OCI-LY1 (cell line): ENCODE measurements at regions not wholly inside any gene's neighbourhood (a gene's known extent, or its start where the extent isn't known, plus 50 kb on each side); places are given as distances from the start of the nearest gene placed in this dataset.

Experiments used
- H2AFZ ChIP-seq: fragments of 200-600 bp; sonication (generic), shearing (Covaris generic); 2 replicates; pipeline ENCODE4 v1.6.0; 2014; ENCODE audit warnings: antibody characterized with exemption, mild to moderate bottlenecking, low read length
- H3F3A ChIP-seq: fragments of 200-600 bp; sonication (generic), shearing (Covaris generic); 2 replicates; pipeline ENCODE4 v1.6.0; 2014; ENCODE audit warnings: mild to moderate bottlenecking, antibody characterized with exemption, low read length, moderate library complexity; ENCODE audit not compliant: insufficient read depth
- H3K27ac ChIP-seq: fragments of 200-600 bp; sonication (generic); 2 replicates; pipeline ENCODE4 v1.5.1; 2014; ENCODE audit warnings: low read length, mixed run types, mild to moderate bottlenecking, low read depth; ENCODE audit not compliant: poor library complexity, severe bottlenecking
- H3K27me3 ChIP-seq: fragments of 200-600 bp; sonication (generic); 2 replicates; pipeline ENCODE4 v1.6.0; 2014; ENCODE audit warnings: antibody characterized with exemption, mild to moderate bottlenecking, low read length, moderate library complexity; ENCODE audit not compliant: insufficient read depth
- H3K36me3 ChIP-seq: fragments of 200-600 bp; sonication (generic); 2 replicates; pipeline ENCODE4 v1.6.1; 2014; ENCODE audit warnings: mild to moderate bottlenecking, antibody characterized with exemption, low read length, moderate library complexity, mixed read lengths; ENCODE audit not compliant: insufficient read depth
- H3K4me1 ChIP-seq: fragments of 200-600 bp; sonication (generic); 2 replicates; pipeline ENCODE4 v1.5.1; 2014; ENCODE audit warnings: mild to moderate bottlenecking, low read length, moderate library complexity; ENCODE audit not compliant: insufficient read depth, severe bottlenecking
- H3K4me2 ChIP-seq: fragments of 200-600 bp; sonication (generic), shearing (Covaris generic); 2 replicates; pipeline ENCODE4 v1.6.1; 2014; ENCODE audit warnings: low read length
- H3K4me3 ChIP-seq: fragments of 200-600 bp; sonication (generic); 2 replicates; pipeline ENCODE4 v1.5.1; 2014; ENCODE audit warnings: low read length, low read depth, mild to moderate bottlenecking, mixed read lengths; ENCODE audit not compliant: poor library complexity, severe bottlenecking
- H3K79me2 ChIP-seq: fragments of 200-600 bp; shearing (Covaris generic); 2 replicates; pipeline ENCODE4 v1.6.1; 2016; ENCODE audit warnings: mixed run types, low read length, mixed read lengths; ENCODE audit not compliant: insufficient read depth
- H3K9ac ChIP-seq: fragments of 200-600 bp; sonication (generic), shearing (Covaris generic); 2 replicates; pipeline ENCODE4 v1.6.1; 2014; ENCODE audit warnings: mild to moderate bottlenecking, low read length, mixed read lengths
- H3K9me2 ChIP-seq: fragments of 200-600 bp; sonication (generic), shearing (Covaris generic); 2 replicates; pipeline ENCODE4 v1.6.1; 2014; ENCODE audit warnings: low read depth, mild to moderate bottlenecking, low read length, mixed read lengths
- H3K9me3 ChIP-seq: fragments of 200-600 bp; shearing (Covaris generic); 2 replicates; pipeline ENCODE4 v1.6.1; 2014; ENCODE audit warnings: low read length, mixed read lengths
- H4K20me1 ChIP-seq: fragments of 200-600 bp; sonication (generic), shearing (Covaris generic); 2 replicates; pipeline ENCODE4 v1.6.0; 2016; ENCODE audit warnings: mild to moderate bottlenecking, low read length; ENCODE audit not compliant: insufficient read depth
- EZH2 ChIP-seq: fragments of 200-600 bp; sonication (generic), shearing (Covaris generic); IDR thresholded peaks from 2 replicates; pipeline ENCODE4 v1.8.0; 2017; ENCODE audit warnings: borderline replicate concordance, mixed run types, mild to moderate bottlenecking, antibody characterized with exemption, low read length, moderate library complexity, mixed read lengths
- TF ChIP-seq, protein P1 (sequence below): fragments of 200-600 bp; sonication (generic), shearing (Covaris generic); IDR thresholded peaks from 2 replicates; pipeline ENCODE4 v1.5.1; 2017; ENCODE audit warnings: mild to moderate bottlenecking, antibody characterized with exemption, low read length, moderate library complexity, mixed read lengths

DNA sequence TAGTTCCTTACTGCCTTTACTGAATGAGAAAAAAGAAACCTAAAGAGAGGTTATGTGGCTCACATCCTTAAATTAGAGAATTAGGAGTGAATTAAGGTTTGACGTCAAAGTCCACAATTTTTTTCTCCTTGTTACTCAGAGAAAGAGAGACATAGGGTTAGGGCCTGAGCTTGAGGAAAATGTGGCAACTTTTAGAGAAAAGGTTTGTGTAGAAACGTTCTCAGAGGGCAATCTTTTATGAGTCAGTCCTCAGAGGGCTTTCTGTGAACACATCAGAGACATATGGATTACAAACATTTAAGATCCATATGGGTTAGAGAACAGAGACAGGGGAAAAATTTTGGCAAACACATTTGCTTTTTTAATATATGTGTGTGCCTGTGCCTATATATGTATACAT lies 242.8 kb downstream of the TGFB2 start:
- no peak overlapping the region for H3K4me3 ChIP-seq
- TF ChIP-seq, protein P1, sequence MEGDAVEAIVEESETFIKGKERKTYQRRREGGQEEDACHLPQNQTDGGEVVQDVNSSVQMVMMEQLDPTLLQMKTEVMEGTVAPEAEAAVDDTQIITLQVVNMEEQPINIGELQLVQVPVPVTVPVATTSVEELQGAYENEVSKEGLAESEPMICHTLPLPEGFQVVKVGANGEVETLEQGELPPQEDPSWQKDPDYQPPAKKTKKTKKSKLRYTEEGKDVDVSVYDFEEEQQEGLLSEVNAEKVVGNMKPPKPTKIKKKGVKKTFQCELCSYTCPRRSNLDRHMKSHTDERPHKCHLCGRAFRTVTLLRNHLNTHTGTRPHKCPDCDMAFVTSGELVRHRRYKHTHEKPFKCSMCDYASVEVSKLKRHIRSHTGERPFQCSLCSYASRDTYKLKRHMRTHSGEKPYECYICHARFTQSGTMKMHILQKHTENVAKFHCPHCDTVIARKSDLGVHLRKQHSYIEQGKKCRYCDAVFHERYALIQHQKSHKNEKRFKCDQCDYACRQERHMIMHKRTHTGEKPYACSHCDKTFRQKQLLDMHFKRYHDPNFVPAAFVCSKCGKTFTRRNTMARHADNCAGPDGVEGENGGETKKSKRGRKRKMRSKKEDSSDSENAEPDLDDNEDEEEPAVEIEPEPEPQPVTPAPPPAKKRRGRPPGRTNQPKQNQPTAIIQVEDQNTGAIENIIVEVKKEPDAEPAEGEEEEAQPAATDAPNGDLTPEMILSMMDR = no peak
- TF ChIP-seq EZH2 = no peak
- H3K27me3 ChIP-seq = no peaks in the 10 kb centered on the region
- no peaks in the 10 kb centered on the region for H3K9me2 ChIP-seq
- no peak overlapping the region for H3K27ac ChIP-seq
- H3K79me2 ChIP-seq = no peaks in the 10 kb centered on the region
- no peaks in the 10 kb centered on the region for H4K20me1 ChIP-seq
- H3K4me2 ChIP-seq = no peak overlapping the region
- H3F3A ChIP-seq = no peaks in the 10 kb centered on the region
- no peaks in the 10 kb centered on the region for H3K36me3 ChIP-seq
- no peak overlapping the region for H2AFZ ChIP-seq
- no peak overlapping the region for H3K9ac ChIP-seq
- no peaks in the 10 kb centered on the region for H3K4me1 ChIP-seq
- H3K9me3 ChIP-seq = no peaks in the 10 kb centered on the region

DNA sequence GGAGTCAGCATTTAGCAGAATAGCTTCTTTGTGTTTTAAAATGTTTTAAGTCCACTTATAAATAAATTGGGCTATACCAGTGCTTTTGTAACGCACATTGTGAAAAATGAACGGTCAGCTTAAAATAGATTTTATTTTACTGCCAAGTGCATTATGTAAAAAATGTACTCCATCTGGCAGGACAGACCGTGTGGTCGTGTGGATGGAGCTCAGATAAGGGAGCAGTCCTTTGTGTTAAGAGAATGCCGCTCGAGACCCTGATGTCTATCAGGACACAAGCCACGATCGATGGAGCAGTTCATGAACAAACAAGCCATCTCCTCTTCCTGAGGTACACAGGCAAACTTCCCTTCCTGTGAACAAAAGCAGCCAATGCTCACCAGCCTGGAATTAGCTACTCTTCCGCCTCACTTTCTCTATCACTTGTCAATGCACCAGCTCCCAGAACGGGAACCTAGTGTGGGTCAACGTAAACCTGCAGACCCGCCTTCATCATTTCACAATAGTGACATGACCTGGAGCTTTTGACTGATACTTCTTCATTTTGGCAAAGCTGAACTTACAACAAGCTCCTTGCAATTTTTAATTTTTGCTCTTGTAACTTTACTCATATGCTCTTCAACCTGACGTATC lies 243.5 kb downstream of the TGFB2 start:
- no peaks in the 10 kb centered on the region for H4K20me1 ChIP-seq
- no peaks in the 10 kb centered on the region for H3K79me2 ChIP-seq
- H3K4me2 ChIP-seq = no peak overlapping the region
- H3K36me3 ChIP-seq = no peaks in the 10 kb centered on the region
- H3K4me1 ChIP-seq = no peaks in the 10 kb centered on the region
- H3K4me3 ChIP-seq = no peak overlapping the region
- H3K27me3 ChIP-seq = no peaks in the 10 kb centered on the region
- no peak overlapping the region for H3K9ac ChIP-seq
- no peaks in the 10 kb centered on the region for H3K9me2 ChIP-seq
- no peak for TF ChIP-seq EZH2
- TF ChIP-seq, protein P1 = no peak
- H3K9me3 ChIP-seq = no peaks in the 10 kb centered on the region
- no peak overlapping the region for H2AFZ ChIP-seq
- no peaks in the 10 kb centered on the region for H3F3A ChIP-seq
- H3K27ac ChIP-seq = no peak overlapping the region

DNA sequence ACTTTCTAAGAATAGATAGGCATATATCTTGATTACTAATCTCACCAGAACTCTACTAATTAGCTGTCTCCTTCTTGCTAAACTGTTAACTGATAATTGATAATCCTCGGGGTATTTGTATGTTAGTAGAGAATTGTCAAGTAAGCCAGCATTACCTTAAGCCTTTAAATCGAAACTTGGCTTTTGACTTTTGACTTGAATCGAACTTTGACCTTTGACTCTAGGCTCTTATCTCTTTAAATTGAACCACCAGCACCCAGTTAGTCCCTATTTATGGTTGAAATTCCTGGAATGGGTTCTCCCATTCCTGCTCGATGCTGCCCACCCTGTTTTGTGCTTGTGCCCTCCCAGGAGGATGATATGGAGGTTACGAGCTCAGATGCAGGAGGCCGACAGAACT lies 244.4 kb downstream of the TGFB2 start:
- Histone ChIP-seq H3K9ac (no peak overlapping the region), H3K4me2 (no peak overlapping the region), H3F3A (no peaks in the 10 kb centered on the region), H3K79me2 (no peaks in the 10 kb centered on the region), H3K9me2 (no peaks in the 10 kb centered on the region), H3K36me3 (no peaks in the 10 kb centered on the region), H3K27me3 (no peaks in the 10 kb centered on the region), H3K4me1 (no peaks in the 10 kb centered on the region), H3K27ac (no peak overlapping the region), H3K9me3 (no peaks in the 10 kb centered on the region), H4K20me1 (no peaks in the 10 kb centered on the region), H2AFZ (no peak overlapping the region), H3K4me3 (no peak overlapping the region)
- TF ChIP-seq, protein P1 = no peak
- no peak for TF ChIP-seq EZH2
